ENCODE measurements at regions not wholly inside any gene's neighbourhood (a gene's known extent, or its start where the extent isn't known, plus 50 kb on each side); places are given as distances from the start of the nearest gene placed in this dataset.

DNA sequence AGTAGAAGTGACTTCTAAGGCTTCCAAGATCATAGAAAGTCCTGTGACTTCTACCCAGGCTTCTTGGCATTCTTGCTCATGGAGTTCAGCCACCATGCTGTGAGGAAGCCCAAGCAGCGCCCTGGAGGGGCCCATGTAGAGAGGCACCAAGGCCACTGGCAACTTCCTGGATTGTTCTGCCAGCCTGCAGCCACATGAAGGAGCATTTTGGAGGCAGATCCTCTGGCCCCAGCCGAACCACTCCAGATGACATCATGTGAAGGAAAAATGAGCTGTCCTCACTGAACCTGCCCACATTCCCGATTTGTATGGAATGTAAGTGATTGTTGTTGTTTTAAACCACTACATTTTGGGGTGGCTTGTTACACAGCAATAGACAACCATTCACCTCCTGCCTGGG lies 51.5 kb upstream of the MNX1 start:
- Mint-ChIP-seq H3K27me3 (ENCODE audit: low read depth) (peaks cover 39% of the 10 kb centered on the region), H3K36me3 (ENCODE audit: insufficient read depth) (no peaks in the 10 kb centered on the region), H3K4me3 (no peak overlapping the region), H3K9me3 (peaks cover 15% of the 10 kb centered on the region), H3K4me1 (ENCODE audit: low read depth) (no peaks in the 10 kb centered on the region)
- no peak for ATAC-seq
- no peak for DNase-seq

DNA sequence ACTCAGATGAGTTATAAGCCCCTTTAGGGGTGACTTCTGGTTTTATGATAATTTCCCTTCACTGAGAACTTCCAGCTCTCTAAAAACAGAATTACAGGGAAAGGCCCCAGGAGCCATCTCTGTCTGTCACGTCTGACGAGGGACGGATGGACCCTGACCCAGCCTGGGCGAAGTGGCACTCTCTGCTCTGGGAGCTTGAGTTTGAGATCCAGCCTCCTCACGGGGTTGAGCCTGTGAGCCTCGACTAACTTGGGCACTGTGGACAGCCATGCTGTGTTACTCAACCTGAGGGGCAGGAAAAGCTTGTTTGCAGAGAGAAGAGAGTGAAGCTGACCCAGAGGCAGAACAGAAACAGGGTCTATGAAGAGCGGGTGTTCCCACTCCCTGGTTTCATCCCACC lies 54.6 kb upstream of the MNX1 start:
- no peak for ATAC-seq
- no peak for DNase-seq
- Mint-ChIP-seq H3K36me3 (ENCODE audit: insufficient read depth) (no peaks in the 10 kb centered on the region), H3K4me3 (no peak overlapping the region), H3K27me3 (ENCODE audit: low read depth) (peaks cover 24% of the 10 kb centered on the region), H3K4me1 (ENCODE audit: low read depth) (no peaks in the 10 kb centered on the region), H3K9me3 (peaks cover 16% of the 10 kb centered on the region)

DNA sequence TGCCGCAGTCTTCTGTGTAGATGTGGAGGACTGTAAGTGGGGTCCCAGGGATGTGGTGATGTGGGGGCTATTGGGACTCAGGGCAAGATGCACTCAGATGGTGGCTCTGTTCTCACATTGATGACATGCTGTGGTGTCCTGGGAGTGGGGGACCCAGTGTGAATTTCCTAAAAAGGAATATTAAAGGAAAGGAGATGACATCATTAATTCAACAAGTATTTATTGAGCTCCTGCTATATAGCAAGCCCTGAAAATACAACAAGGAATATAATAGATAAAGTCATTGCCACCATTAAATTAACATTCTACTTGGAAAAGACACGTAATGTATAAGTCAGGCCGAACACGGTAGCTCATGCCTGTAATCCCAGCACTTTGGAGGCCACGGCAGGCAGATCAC lies 61.9 kb upstream of the MNX1 start:
- H3K27me3 Mint-ChIP-seq (ENCODE audit: low read depth) = peaks cover 52% of the 10 kb centered on the region

GRCh38 chr7:157073335-157073734 lies 62.9 kb upstream of the MNX1 start:
- Mint-ChIP-seq H3K4me3 (no peak overlapping the region), H3K36me3 (ENCODE audit: insufficient read depth) (no peaks in the 10 kb centered on the region), H3K4me1 (ENCODE audit: low read depth) (no peaks in the 10 kb centered on the region), H3K9me3 (peaks cover 2% of the 10 kb centered on the region), H3K27me3 (ENCODE audit: low read depth) (peaks cover 57% of the 10 kb centered on the region)
- DNase-seq (no peak), ATAC-seq (no peak)

More for the DNA sequence above, 61.9 kb upstream of the MNX1 start:
- no peak for ATAC-seq
- H3K4me1 Mint-ChIP-seq (ENCODE audit: low read depth) = no peaks in the 10 kb centered on the region
- H3K36me3 Mint-ChIP-seq (ENCODE audit: insufficient read depth) = no peaks in the 10 kb centered on the region
- no peak overlapping the region for H3K4me3 Mint-ChIP-seq
- H3K9me3 Mint-ChIP-seq = peaks cover 2% of the 10 kb centered on the region
- no peak for DNase-seq

DNA sequence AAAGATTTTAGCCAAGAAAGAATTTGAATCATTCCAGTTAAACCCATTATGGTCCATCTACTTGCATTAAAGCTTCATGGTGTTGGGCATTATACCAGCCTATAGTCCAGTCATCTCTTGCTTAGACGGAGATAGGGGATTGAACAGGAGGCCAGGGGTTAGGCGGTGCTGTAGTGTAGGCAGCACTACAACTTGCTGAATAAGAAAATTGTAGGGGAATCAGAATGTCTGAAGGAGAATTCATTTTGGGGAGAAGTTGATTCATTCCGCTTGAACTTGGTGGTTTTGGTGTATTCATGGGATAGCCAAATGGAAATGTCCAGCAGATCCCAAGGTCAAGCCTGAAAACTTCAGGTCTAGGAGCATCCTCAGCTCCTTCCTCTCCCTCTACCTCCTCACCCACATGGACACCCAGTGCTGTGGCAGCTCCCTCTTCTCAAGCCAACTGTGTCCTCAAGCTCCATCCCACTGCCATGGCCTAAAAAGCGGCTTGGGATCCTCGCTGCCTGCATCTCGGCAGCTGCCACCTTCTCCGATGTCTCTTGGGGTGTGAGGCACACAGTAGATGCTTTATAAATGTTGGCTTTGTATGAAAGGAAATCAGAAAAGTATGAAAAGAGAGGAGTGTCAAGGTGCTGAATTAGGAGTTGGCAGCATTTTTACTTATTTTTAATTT lies 63.6 kb upstream of the MNX1 start:
- no peak overlapping the region for H3K4me3 Mint-ChIP-seq
- no peaks in the 10 kb centered on the region for H3K36me3 Mint-ChIP-seq (ENCODE audit: insufficient read depth)
- peaks cover 62% of the 10 kb centered on the region for H3K27me3 Mint-ChIP-seq (ENCODE audit: low read depth)
- DNase-seq (no peak), ATAC-seq (no peak)
- no peaks in the 10 kb centered on the region for H3K4me1 Mint-ChIP-seq (ENCODE audit: low read depth)
- peaks cover 2% of the 10 kb centered on the region for H3K9me3 Mint-ChIP-seq

GRCh38 chr7:157076466-157076865 lies 62.3 kb upstream of the UBE3C start:
- no peak for DNase-seq
- ATAC-seq = no peak
- H3K27me3 Mint-ChIP-seq (ENCODE audit: low read depth) = peaks cover 71% of the 10 kb centered on the region

GRCh38 chr7:157077021-157077420 lies 61.7 kb upstream of the UBE3C start:
- ATAC-seq = no peak
- DNase-seq = no peak
- Mint-ChIP-seq H3K4me3 (no peak overlapping the region), H3K27me3 (ENCODE audit: low read depth) (peaks cover 71% of the 10 kb centered on the region), H3K9me3 (no peaks in the 10 kb centered on the region), H3K4me1 (ENCODE audit: low read depth) (no peaks in the 10 kb centered on the region), H3K36me3 (ENCODE audit: insufficient read depth) (no peaks in the 10 kb centered on the region)

More at GRCh38 chr7:157076466-157076865, 62.3 kb upstream of the UBE3C start:
- Mint-ChIP-seq H3K36me3 (ENCODE audit: insufficient read depth) (no peaks in the 10 kb centered on the region), H3K4me3 (no peak overlapping the region), H3K9me3 (no peaks in the 10 kb centered on the region), H3K4me1 (ENCODE audit: low read depth) (no peaks in the 10 kb centered on the region)

- Mint-ChIP-seq H3K4me3 (no peak overlapping the region), H3K27me3 (ENCODE audit: low read depth) (peaks cover 70% of the 10 kb centered on the region), H3K4me1 (ENCODE audit: low read depth) (no peaks in the 10 kb centered on the region), H3K36me3 (ENCODE audit: insufficient read depth) (no peaks in the 10 kb centered on the region), H3K9me3 (peaks cover 8% of the 10 kb centered on the region)
- DNase-seq = no peak
- no peak for ATAC-seq
These were observed 60.6 kb upstream of the UBE3C start for GRCh38 chr7:157077986-157078644.

DNA sequence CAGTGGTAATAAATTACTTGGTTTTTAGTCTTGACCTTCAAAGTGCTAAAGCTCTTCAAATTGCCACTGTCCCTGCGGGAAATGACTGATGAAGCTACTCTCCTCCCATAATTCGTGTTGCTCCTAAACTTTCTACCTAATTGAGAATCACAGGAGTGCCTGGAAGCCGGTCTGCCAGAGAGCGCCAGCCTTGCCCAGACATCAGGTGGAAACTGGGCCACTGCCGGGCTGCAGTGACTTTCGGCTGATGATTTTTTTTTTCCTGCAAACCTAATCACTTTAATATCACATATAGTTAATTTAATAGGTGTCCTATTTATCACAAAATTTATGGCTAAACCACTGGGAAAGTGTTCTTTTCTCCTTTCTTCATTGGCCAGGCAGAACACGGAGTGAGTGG lies 59.6 kb upstream of the UBE3C start:
- Mint-ChIP-seq H3K4me3 (no peak overlapping the region), H3K4me1 (ENCODE audit: low read depth) (no peaks in the 10 kb centered on the region), H3K27me3 (ENCODE audit: low read depth) (peaks cover 62% of the 10 kb centered on the region), H3K9me3 (peaks cover 13% of the 10 kb centered on the region), H3K36me3 (ENCODE audit: insufficient read depth) (no peaks in the 10 kb centered on the region)
- DNase-seq (no peak), ATAC-seq (no peak)

GRCh38 chr7:157080111-157080730 lies 58.5 kb upstream of the UBE3C start:
- H3K27me3 Mint-ChIP-seq (ENCODE audit: low read depth) = peaks cover 56% of the 10 kb centered on the region
- no peaks in the 10 kb centered on the region for H3K4me1 Mint-ChIP-seq (ENCODE audit: low read depth)
- DNase-seq = no peak
- peaks cover 20% of the 10 kb centered on the region for H3K9me3 Mint-ChIP-seq
- H3K36me3 Mint-ChIP-seq (ENCODE audit: insufficient read depth) = peaks cover 2% of the 10 kb centered on the region
- H3K4me3 Mint-ChIP-seq = no peak overlapping the region
- ATAC-seq = no peak

GRCh38 chr7:157086508-157087187 lies 52.1 kb upstream of the UBE3C start:
- Mint-ChIP-seq H3K27me3 (ENCODE audit: low read depth) (peaks cover 24% of the 10 kb centered on the region), H3K4me1 (ENCODE audit: low read depth) (no peaks in the 10 kb centered on the region), H3K36me3 (ENCODE audit: insufficient read depth) (peaks cover 2% of the 10 kb centered on the region), H3K9me3 (peaks cover 23% of the 10 kb centered on the region), H3K4me3 (no peak overlapping the region)
- DNase-seq (no peak), ATAC-seq (no peak)

DNA sequence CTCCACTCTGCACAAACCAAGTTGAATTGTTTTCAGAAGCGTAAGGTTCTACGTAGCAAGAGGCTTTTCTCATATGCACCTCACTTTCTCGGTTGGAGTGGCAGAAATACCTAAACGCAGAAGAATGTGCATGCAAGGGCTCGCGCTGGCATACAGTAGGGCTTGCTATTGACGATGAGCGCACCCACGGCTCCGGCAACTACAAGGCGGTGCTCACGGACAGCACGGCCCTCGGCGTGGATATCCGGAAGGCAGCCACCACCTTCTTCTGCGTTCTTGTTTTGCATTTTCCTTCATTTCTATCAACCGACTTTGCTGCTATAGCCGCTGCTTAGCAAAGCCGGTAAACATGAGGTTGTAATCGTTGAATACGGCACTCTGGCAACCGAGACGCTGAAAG lies 51.1 kb upstream of the UBE3C start:
- Mint-ChIP-seq H3K36me3 (ENCODE audit: insufficient read depth) (peaks cover 2% of the 10 kb centered on the region), H3K9me3 (peaks cover 20% of the 10 kb centered on the region), H3K27me3 (ENCODE audit: low read depth) (peaks cover 19% of the 10 kb centered on the region), H3K4me3 (no peak overlapping the region), H3K4me1 (ENCODE audit: low read depth) (no peaks in the 10 kb centered on the region)
- ATAC-seq = no peak
- DNase-seq = no peak

- Mint-ChIP-seq H3K27me3 (ENCODE audit: low read depth) (peaks cover 17% of the 10 kb centered on the region), H3K4me1 (ENCODE audit: low read depth) (no peaks in the 10 kb centered on the region), H3K4me3 (no peak overlapping the region), H3K36me3 (ENCODE audit: insufficient read depth) (peaks cover 2% of the 10 kb centered on the region), H3K9me3 (peaks cover 15% of the 10 kb centered on the region)
- DNase-seq = no peak
- no peak for ATAC-seq
These were observed 50.6 kb upstream of the UBE3C start for GRCh38 chr7:157088136-157088535.

Data from activated T-cell treated with anti-CD3 and anti-CD28 coated beads, Interleukin-2, amount 50 U/mL, for 4 hours (primary cell).